Activated CD4-positive, alpha-beta T cell treated with anti-CD3 and anti-CD28 coated beads, Interleukin-2, amount 10 ng/mL, durations not matched to agents 7 days and 5 days (primary cell): ENCODE measurements at regions not wholly inside any gene's neighbourhood (a gene's known extent, or its start where the extent isn't known, plus 50 kb on each side); places are given as distances from the start of the nearest gene placed in this dataset.
"Not testable (repeated sequence)": the region's sequence is repeated elsewhere in the genome, so short reads cannot be mapped to it uniquely, and the experiment has no call there.

Experiments
- CTCF ChIA-PET: fragments of 350-600 bp; sonication (Branson Sonifier 250); formaldehyde crosslinking; loops from one replicate; lab custom pipeline; 2021; ENCODE audit warnings: antibody characterized with exemption; lab: Charles Lee
- POLR2A ChIA-PET: fragments of 350-600 bp; sonication (Branson Sonifier 250); formaldehyde crosslinking; loops from one replicate; lab custom pipeline; 2021; ENCODE audit warnings: antibody characterized with exemption; lab: Charles Lee
- DNase-seq: peaks from one replicate; pipeline ENCODE4 v3.0.0-alpha.2; 2020
- H3K27ac Mint-ChIP-seq: one replicate; pipeline ENCODE4 v1.8.0; 2021; ENCODE audit warnings: mild to moderate bottlenecking, moderate library complexity, mixed read lengths
- H3K27me3 Mint-ChIP-seq: one replicate; pipeline ENCODE4 v1.8.0; 2021; ENCODE audit warnings: mixed read lengths
- H3K36me3 Mint-ChIP-seq: one replicate; pipeline ENCODE4 v1.8.0; 2021; ENCODE audit warnings: low read depth, mixed read lengths
- H3K4me1 Mint-ChIP-seq: one replicate; pipeline ENCODE4 v1.8.0; 2021; ENCODE audit warnings: mixed read lengths
- H3K4me3 Mint-ChIP-seq: one replicate; pipeline ENCODE4 v1.8.0; 2021; ENCODE audit warnings: mild to moderate bottlenecking, moderate library complexity, mixed read lengths
- H3K9me3 Mint-ChIP-seq: one replicate; pipeline ENCODE4 v1.8.0; 2021; ENCODE audit warnings: mixed read lengths

- H3K27ac Mint-ChIP-seq, H3K36me3 Mint-ChIP-seq, H3K4me1 Mint-ChIP-seq, POLR2A ChIA-PET, DNase-seq, H3K4me3 Mint-ChIP-seq, H3K27me3 Mint-ChIP-seq, CTCF ChIA-PET: not testable (repeated sequence)
- H3K9me3 Mint-ChIP-seq = peaks cover 15% of the 10 kb centered on the region
Measured at GRCh38 chr16:34014841-34015820, 555.7 kb downstream of the TP53TG3F start.

GRCh38 chr16:34018277-34018676 lies 558.9 kb downstream of the TP53TG3F start:
- H3K27me3 Mint-ChIP-seq, DNase-seq, H3K4me1 Mint-ChIP-seq, CTCF ChIA-PET, H3K27ac Mint-ChIP-seq, H3K4me3 Mint-ChIP-seq, H3K36me3 Mint-ChIP-seq, POLR2A ChIA-PET: not testable (repeated sequence)
- H3K9me3 Mint-ChIP-seq = peaks cover 30% of the 10 kb centered on the region

GRCh38 chr16:34050787-34051320 lies 591.4 kb downstream of the TP53TG3F start:
- DNase-seq = no peak
- peaks cover 24% of the 10 kb centered on the region for H3K9me3 Mint-ChIP-seq
- POLR2A ChIA-PET = no interaction called here
- H3K4me3 Mint-ChIP-seq = no peak overlapping the region
- H3K4me1 Mint-ChIP-seq = no peaks in the 10 kb centered on the region
- CTCF ChIA-PET = no interaction called here
- peaks cover 2% of the 10 kb centered on the region for H3K27me3 Mint-ChIP-seq
- H3K36me3 Mint-ChIP-seq = peaks cover 5% of the 10 kb centered on the region
- no peak overlapping the region for H3K27ac Mint-ChIP-seq

GRCh38 chr16:34054137-34054536 lies 594.7 kb downstream of the TP53TG3F start:
- Mint-ChIP-seq H3K9me3 (peaks cover 24% of the 10 kb centered on the region), H3K27ac (no peak overlapping the region), H3K27me3 (peaks cover 2% of the 10 kb centered on the region), H3K36me3 (peaks cover 5% of the 10 kb centered on the region), H3K4me3 (no peak overlapping the region), H3K4me1 (no peaks in the 10 kb centered on the region)
- ChIA-PET CTCF (no interaction called here), POLR2A (no interaction called here)
- no peak for DNase-seq

GRCh38 chr16:34054969-34055368 lies 595.6 kb downstream of the TP53TG3F start:
- H3K4me3 Mint-ChIP-seq = no peak overlapping the region
- peaks cover 5% of the 10 kb centered on the region for H3K36me3 Mint-ChIP-seq
- DNase-seq = no peak
- peak overlapping the region; percentile 44 for H3K27ac Mint-ChIP-seq
- no peaks in the 10 kb centered on the region for H3K4me1 Mint-ChIP-seq
- ChIA-PET CTCF (no interaction called here), POLR2A (no interaction called here)
- H3K27me3 Mint-ChIP-seq = no peaks in the 10 kb centered on the region
- H3K9me3 Mint-ChIP-seq = peaks cover 22% of the 10 kb centered on the region

GRCh38 chr16:34062620-34063253 lies 603.3 kb downstream of the TP53TG3F start:
- H3K27me3 Mint-ChIP-seq, DNase-seq, POLR2A ChIA-PET, CTCF ChIA-PET, H3K4me3 Mint-ChIP-seq, H3K27ac Mint-ChIP-seq, H3K4me1 Mint-ChIP-seq: not testable (repeated sequence)
- Mint-ChIP-seq H3K36me3 (peaks cover 17% of the 10 kb centered on the region), H3K9me3 (peaks cover 43% of the 10 kb centered on the region)

GRCh38 chr16:34063498-34064157 lies 604.2 kb downstream of the TP53TG3F start:
- H3K4me1 Mint-ChIP-seq, H3K4me3 Mint-ChIP-seq, H3K27me3 Mint-ChIP-seq, CTCF ChIA-PET, DNase-seq, H3K27ac Mint-ChIP-seq, POLR2A ChIA-PET: not testable (repeated sequence)
- Mint-ChIP-seq H3K36me3 (peaks cover 18% of the 10 kb centered on the region), H3K9me3 (peaks cover 44% of the 10 kb centered on the region)

GRCh38 chr16:34064602-34065001 lies 605.2 kb downstream of the TP53TG3F start:
- POLR2A ChIA-PET, H3K27me3 Mint-ChIP-seq, H3K4me1 Mint-ChIP-seq, DNase-seq, H3K4me3 Mint-ChIP-seq, H3K27ac Mint-ChIP-seq, CTCF ChIA-PET: not testable (repeated sequence)
- H3K9me3 Mint-ChIP-seq = peaks cover 46% of the 10 kb centered on the region
- peaks cover 20% of the 10 kb centered on the region for H3K36me3 Mint-ChIP-seq

- H3K36me3 Mint-ChIP-seq, H3K4me3 Mint-ChIP-seq, H3K27me3 Mint-ChIP-seq, DNase-seq, POLR2A ChIA-PET, H3K27ac Mint-ChIP-seq, H3K4me1 Mint-ChIP-seq, CTCF ChIA-PET: not testable (repeated sequence)
- H3K9me3 Mint-ChIP-seq = peaks cover 19% of the 10 kb centered on the region
Measured at GRCh38 chr16:34069731-34070130, 610.3 kb downstream of the TP53TG3F start.

GRCh38 chr16:34078691-34079090 lies 619.3 kb downstream of the TP53TG3F start:
- POLR2A ChIA-PET = no interaction called here
- CTCF ChIA-PET = no interaction called here
- Mint-ChIP-seq H3K9me3 (peaks cover 43% of the 10 kb centered on the region), H3K27ac (no peak overlapping the region), H3K27me3 (no peaks in the 10 kb centered on the region), H3K36me3 (peaks cover 13% of the 10 kb centered on the region), H3K4me1 (no peaks in the 10 kb centered on the region), H3K4me3 (no peak overlapping the region)
- no peak for DNase-seq

GRCh38 chr16:34085038-34085437 lies 625.6 kb downstream of the TP53TG3F start:
- H3K4me1 Mint-ChIP-seq, CTCF ChIA-PET, H3K27ac Mint-ChIP-seq, H3K4me3 Mint-ChIP-seq, POLR2A ChIA-PET, DNase-seq, H3K27me3 Mint-ChIP-seq: not testable (repeated sequence)
- Mint-ChIP-seq H3K9me3 (peaks cover 57% of the 10 kb centered on the region), H3K36me3 (peaks cover 18% of the 10 kb centered on the region)

GRCh38 chr16:34095006-34095405 lies 635.6 kb downstream of the TP53TG3F start:
- H3K27ac Mint-ChIP-seq, H3K27me3 Mint-ChIP-seq, H3K4me3 Mint-ChIP-seq, DNase-seq, CTCF ChIA-PET, H3K4me1 Mint-ChIP-seq, POLR2A ChIA-PET: not testable (repeated sequence)
- Mint-ChIP-seq H3K9me3 (peaks cover 56% of the 10 kb centered on the region), H3K36me3 (peaks cover 18% of the 10 kb centered on the region)

- H3K27me3 Mint-ChIP-seq, H3K27ac Mint-ChIP-seq, POLR2A ChIA-PET, DNase-seq, H3K4me1 Mint-ChIP-seq, CTCF ChIA-PET, H3K4me3 Mint-ChIP-seq: not testable (repeated sequence)
- Mint-ChIP-seq H3K36me3 (peaks cover 15% of the 10 kb centered on the region), H3K9me3 (peaks cover 56% of the 10 kb centered on the region)
Measured at GRCh38 chr16:34096911-34097310, 637.5 kb downstream of the TP53TG3F start.
